SK-N-SH (cell line): ENCODE measurements at regions not wholly inside any gene's neighbourhood (a gene's known extent, or its start where the extent isn't known, plus 50 kb on each side); places are given as distances from the start of the nearest gene placed in this dataset.

Experiments used
- CTCF ChIA-PET: fragments of 300-600, 350-600 bp; formaldehyde crosslinking; extraction: SDS; loops from one replicate; lab custom pipeline; 2021; lab: Yijun Ruan, JAX
- POLR2A ChIA-PET: fragments of 350-600 bp; sonication (Branson Sonifier 250); formaldehyde crosslinking; extraction: SDS; loops from one replicate; lab custom pipeline; 2020; ENCODE audit warnings: antibody characterized with exemption, inconsistent platforms; lab: Yijun Ruan, JAX
- DNase-seq: peaks from one replicate; pipeline ENCODE4 v3.0.0; 2012
- H2AFZ ChIP-seq: fragments of 200-600 bp; sonication (generic); 2 replicates; pipeline ENCODE4 v1.8.1; 2016; ENCODE audit warnings: antibody characterized with exemption, mild to moderate bottlenecking, low read depth
- H3F3A ChIP-seq: fragments of 200-600 bp; sonication (generic); replicated peaks from 2 replicates; pipeline ENCODE3; 2016; ENCODE audit warnings: antibody characterized with exemption, mild to moderate bottlenecking; ENCODE audit not compliant: insufficient read depth
- H3K27ac ChIP-seq, 2 experiments: fragments of 200-500 bp in 1 of 2; fragments of 200-600 bp in 1 of 2; sonication (Bioruptor generic) in 1 of 2; sonication (generic), shearing (Covaris generic) in 1 of 2; 2 replicates each; pipeline versions ENCODE4 v1.5.1 to v1.6.1; 2014 to 2016; ENCODE audit warnings: low read depth in 2 of 2, inconsistent platforms in 1 of 2, low read length in 1 of 2, mild to moderate bottlenecking in 1 of 2, mixed read lengths in 1 of 2
- H3K27me3 ChIP-seq: fragments of 200-600 bp; sonication (generic), shearing (Covaris generic); 2 replicates; pipeline ENCODE4 v1.6.1; 2016; ENCODE audit warnings: mixed run types; ENCODE audit not compliant: insufficient read depth
- H3K36me3 ChIP-seq, 2 experiments: fragments of 200-500 bp in 1 of 2; fragments of 200-600 bp in 1 of 2; sonication (Bioruptor generic) in 1 of 2; sonication (generic) in 1 of 2; replicated peaks in 1 of 2; 2 replicates each; pipeline versions ENCODE3 to v1.5.1; 2014 to 2016; ENCODE audit warnings: low read length in 1 of 2, mild to moderate bottlenecking in 1 of 2; ENCODE audit not compliant: insufficient read depth in 2 of 2, control insufficient read depth in 1 of 2
- H3K4me1 ChIP-seq, 2 experiments: fragments of 200-500 bp in 1 of 2; fragments of 200-600 bp in 1 of 2; sonication (Bioruptor generic) in 1 of 2; sonication (generic), shearing (Covaris generic) in 1 of 2; 2 replicates each; pipeline versions ENCODE4 v1.5.1 to v1.6.1; 2014 to 2016; ENCODE audit warnings: low read depth in 1 of 2, low read length in 1 of 2, mixed run types in 1 of 2; ENCODE audit not compliant: insufficient read depth in 2 of 2, control insufficient read depth in 1 of 2
- H3K4me2 ChIP-seq: fragments of 200-600 bp; sonication (generic), shearing (Covaris generic); 2 replicates; pipeline ENCODE4 v1.6.1; 2017; ENCODE audit warnings: mixed run types
- H3K4me3 ChIP-seq, 2 experiments: fragments of 200-500 bp in 1 of 2; fragments of 200-600 bp in 1 of 2; sonication (Bioruptor generic) in 1 of 2; sonication (generic), shearing (Covaris generic) in 1 of 2; 2 replicates each; pipeline versions ENCODE4 v1.5.1 to v1.8.1; 2014 to 2016; ENCODE audit warnings: low read depth in 2 of 2, inconsistent platforms in 1 of 2, low read length in 1 of 2, mild to moderate bottlenecking in 1 of 2, mixed read lengths in 1 of 2, moderate library complexity in 1 of 2
- H3K79me2 ChIP-seq: fragments of 200-600 bp; sonication (generic); 2 replicates; pipeline ENCODE4 v1.8.1; 2017; ENCODE audit warnings: mild to moderate bottlenecking; ENCODE audit not compliant: insufficient read depth
- H3K9ac ChIP-seq: fragments of 200-600 bp; sonication (generic); 2 replicates; pipeline ENCODE4 v1.6.1; 2017; ENCODE audit warnings: mixed run types
- H3K9me2 ChIP-seq: fragments of 200-600 bp; sonication (generic); 2 replicates; pipeline ENCODE4 v1.6.1; 2017; ENCODE audit warnings: mixed run types
- H3K9me3 ChIP-seq: fragments of 200-600 bp; sonication (generic); 2 replicates; pipeline ENCODE4 v1.6.1; 2017; ENCODE audit warnings: mixed run types, mild to moderate bottlenecking, moderate library complexity
- H4K20me1 ChIP-seq: fragments of 200-600 bp; sonication (generic); 2 replicates; pipeline ENCODE4 v1.6.1; 2017; ENCODE audit warnings: mild to moderate bottlenecking, mixed run types; ENCODE audit not compliant: insufficient read depth
- CHD2 ChIP-seq: fragments of 150-350 bp; IDR thresholded peaks from 2 replicates; pipeline ENCODE4 v1.6.1; 2018; ENCODE audit warnings: low read length; ENCODE audit not compliant: partially characterized antibody
- EP300 ChIP-seq, 2 experiments: IDR thresholded peaks; 2 replicates each; pipeline versions ENCODE4 v1.4.0 to v1.6.1; 2012; ENCODE audit warnings: borderline replicate concordance in 1 of 2, low read depth in 1 of 2, low read length in 1 of 2
- EZH2phosphoT487 ChIP-seq: fragments of 200-600 bp; sonication (generic); IDR thresholded peaks from 2 replicates; pipeline ENCODE4 v1.6.1; 2017; ENCODE audit warnings: low read depth, mixed run types, mild to moderate bottlenecking, antibody characterized with exemption, moderate library complexity, borderline replicate concordance
- FOSL2 ChIP-seq: IDR thresholded peaks from 2 replicates; pipeline ENCODE4 v1.4.0; 2012; ENCODE audit warnings: low read depth, mild to moderate bottlenecking, moderate library complexity, borderline replicate concordance
- FOXJ3 ChIP-seq: sonication (generic); formaldehyde crosslinking; IDR thresholded peaks from 2 replicates; pipeline ENCODE4 v1.5.1; 2020; ENCODE audit warnings: mild to moderate bottlenecking, missing genetic modification reagents
- FOXM1 ChIP-seq: IDR thresholded peaks from 2 replicates; pipeline ENCODE4 v1.4.0; 2012; ENCODE audit warnings: low read depth, mild to moderate bottlenecking
- GATA2 ChIP-seq: sonication (generic); formaldehyde crosslinking; IDR thresholded peaks from 2 replicates; pipeline ENCODE4 v1.5.0; 2020; ENCODE audit warnings: mild to moderate bottlenecking, missing genetic modification reagents
- IRF3 ChIP-seq: fragments of 150-350 bp; IDR thresholded peaks from 2 replicates; pipeline ENCODE4 v1.6.1; 2016; ENCODE audit warnings: mild to moderate bottlenecking, low read depth, low read length
- JUND ChIP-seq: IDR thresholded peaks from 2 replicates; pipeline ENCODE4 v1.4.0; 2012
- MEF2A ChIP-seq: IDR thresholded peaks from 2 replicates; pipeline ENCODE4 v1.4.0; 2012; ENCODE audit warnings: low read depth, borderline replicate concordance
- MXI1 ChIP-seq: IDR thresholded peaks from 2 replicates; pipeline ENCODE4 v1.6.1; 2012; ENCODE audit warnings: mild to moderate bottlenecking, low read depth, low read length, improper control_type of control experiment
- NFIC ChIP-seq: IDR thresholded peaks from 2 replicates; pipeline ENCODE4 v1.4.0; 2012; ENCODE audit warnings: borderline replicate concordance
- NRF1 ChIP-seq: IDR thresholded peaks from 2 replicates; pipeline ENCODE4 v1.6.1; 2012; ENCODE audit warnings: low read depth, mild to moderate bottlenecking, low read length
- RAD21 ChIP-seq: IDR thresholded peaks from 2 replicates; pipeline ENCODE4 v1.6.1; 2012; ENCODE audit warnings: mild to moderate bottlenecking, low read length
- REST ChIP-seq: IDR thresholded peaks from 2 replicates; pipeline ENCODE4 v1.6.1; 2012; ENCODE audit warnings: mild to moderate bottlenecking, low read depth, low read length, moderate library complexity
- SIN3A ChIP-seq: IDR thresholded peaks from 2 replicates; pipeline ENCODE4 v1.6.1; 2012; ENCODE audit warnings: low read depth, mild to moderate bottlenecking, low read length, moderate library complexity, borderline replicate concordance
- SMC3 ChIP-seq: IDR thresholded peaks from 2 replicates; pipeline ENCODE4 v1.6.1; 2012; ENCODE audit warnings: low read depth, low read length, improper control_type of control experiment
- TAF1 ChIP-seq: IDR thresholded peaks from 2 replicates; pipeline ENCODE4 v1.6.1; 2012; ENCODE audit warnings: low read depth, mild to moderate bottlenecking, low read length, moderate library complexity, borderline replicate concordance
- USF1 ChIP-seq: IDR thresholded peaks from 2 replicates; pipeline ENCODE4 v1.4.0; 2012; ENCODE audit warnings: low read depth, borderline replicate concordance
- WGBS: methylation state at CpG from one replicate; pipeline ENCODE4 v1.1.6; 2017; ENCODE audit warnings: low lambda C conversion rate; 5-methylcytosine and 5-hydroxymethylcytosine counted together
- TF ChIP-seq, protein P1 (sequence below): IDR thresholded peaks from 2 replicates; pipeline ENCODE4; 2012

- no peak for TF ChIP-seq CHD2
These were observed 1260.7 kb downstream of the PLA2G4A start (continued) for GRCh38 chr1:188089461-188089860.

GRCh38 chr1:188096521-188096920, 1267.8 kb downstream of the PLA2G4A start:
- Histone ChIP-seq H3K79me2 (no peaks in the 10 kb centered on the region), H3K4me3 (no peak overlapping the region), H3K9me3 (no peaks in the 10 kb centered on the region), H2AFZ (no peak overlapping the region), H3K36me3 (no peaks in the 10 kb centered on the region), H3K9ac (no peak overlapping the region), H3K4me2 (no peak overlapping the region), H3K9me2 (no peaks in the 10 kb centered on the region), H3K27ac (no peak overlapping the region), H3K4me1 (no peaks in the 10 kb centered on the region), H3K27me3 (no peaks in the 10 kb centered on the region), H3F3A (peaks cover under 1% of the 10 kb centered on the region), H4K20me1 (no peaks in the 10 kb centered on the region)
- ChIA-PET CTCF (no interaction called here), POLR2A (no interaction called here)
- DNase-seq, result no peak
- TF ChIP-seq SIN3A, result no peak
- no peak for TF ChIP-seq MEF2A
- no peak for TF ChIP-seq REST
- no peak for TF ChIP-seq MXI1
- no peak for TF ChIP-seq NFIC
- no peak for TF ChIP-seq FOXM1

DNA sequence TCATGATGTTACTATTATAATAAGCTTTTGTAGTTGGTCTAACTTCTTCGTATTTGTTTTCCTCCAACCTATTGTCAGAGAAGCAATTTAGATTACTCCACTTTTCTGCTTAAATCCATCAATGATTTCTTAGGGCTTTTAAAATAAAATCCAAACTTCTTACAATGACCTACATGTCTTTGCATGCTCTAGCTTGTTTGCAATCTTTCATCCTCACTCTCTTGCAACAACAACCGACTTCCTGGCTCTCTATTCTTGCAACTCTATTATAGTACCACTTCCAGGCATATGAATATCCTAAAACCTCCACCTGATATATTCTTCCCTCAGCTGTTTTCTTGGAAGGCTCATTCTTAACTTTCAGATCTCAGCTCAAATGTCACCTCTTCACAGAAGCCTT, 1288.7 kb downstream of the PLA2G4A start:
- H3K9me3 ChIP-seq, result no peaks in the 10 kb centered on the region
- no peaks in the 10 kb centered on the region for H3K9me2 ChIP-seq
- H3K4me1 ChIP-seq, result no peaks in the 10 kb centered on the region
- no peaks in the 10 kb centered on the region for H3K27me3 ChIP-seq
- ChIA-PET POLR2A (no interaction called here), CTCF (no interaction called here)
- H3F3A ChIP-seq, result no peaks in the 10 kb centered on the region
- no peak overlapping the region for H3K9ac ChIP-seq
- H3K36me3 ChIP-seq, result no peaks in the 10 kb centered on the region
- no peaks in the 10 kb centered on the region for H4K20me1 ChIP-seq
- WGBS, result 57% methylated on average over 2 of the region's 2 CpGs
- no peak overlapping the region for H3K27ac ChIP-seq
- H2AFZ ChIP-seq, result no peak overlapping the region
- no peak for DNase-seq
- TF ChIP-seq NFIC, result no peak
- TF ChIP-seq FOXJ3 (CRISPR knock-in tag), result no peak
- TF ChIP-seq, protein P1, sequence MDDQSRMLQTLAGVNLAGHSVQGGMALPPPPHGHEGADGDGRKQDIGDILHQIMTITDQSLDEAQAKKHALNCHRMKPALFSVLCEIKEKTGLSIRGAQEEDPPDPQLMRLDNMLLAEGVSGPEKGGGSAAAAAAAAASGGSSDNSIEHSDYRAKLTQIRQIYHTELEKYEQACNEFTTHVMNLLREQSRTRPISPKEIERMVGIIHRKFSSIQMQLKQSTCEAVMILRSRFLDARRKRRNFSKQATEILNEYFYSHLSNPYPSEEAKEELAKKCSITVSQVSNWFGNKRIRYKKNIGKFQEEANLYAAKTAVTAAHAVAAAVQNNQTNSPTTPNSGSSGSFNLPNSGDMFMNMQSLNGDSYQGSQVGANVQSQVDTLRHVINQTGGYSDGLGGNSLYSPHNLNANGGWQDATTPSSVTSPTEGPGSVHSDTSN, result no peak
- TF ChIP-seq FOSL2, result no peak
- TF ChIP-seq NRF1, result no peak
- TF ChIP-seq TAF1, result no peak
- TF ChIP-seq JUND, result no peak
- TF ChIP-seq SMC3, result no peak
- TF ChIP-seq EZH2phosphoT487, result no peak
- TF ChIP-seq EP300 (IDR thresholded peaks at IDR 0.05; ENCODE audit: borderline replicate concordance in 1 of 2, low read depth in 1 of 2, low read length in 1 of 2), result no peak
- TF ChIP-seq IRF3, result no peak
- no peak for TF ChIP-seq USF1
- no peak for TF ChIP-seq GATA2 (CRISPR knock-in tag)
- no peak for TF ChIP-seq RAD21
- no peaks in the 10 kb centered on the region for H3K79me2 ChIP-seq
- no peak overlapping the region for H3K4me2 ChIP-seq
- H3K4me3 ChIP-seq, result no peak overlapping the region
